GM18868 (cell line): ENCODE measurements at regions not wholly inside any gene's neighbourhood (a gene's known extent, or its start where the extent isn't known, plus 50 kb on each side); places are given as distances from the start of the nearest gene placed in this dataset.

Source experiments
- ATAC-seq: cut with Tn5 transposase; IDR thresholded peaks from one replicate; pipeline ENCODE4 v1.9.1; 2021; ENCODE audit warnings: mild to moderate bottlenecking, moderate library complexity; ENCODE audit not compliant: unreplicated experiment

DNA sequence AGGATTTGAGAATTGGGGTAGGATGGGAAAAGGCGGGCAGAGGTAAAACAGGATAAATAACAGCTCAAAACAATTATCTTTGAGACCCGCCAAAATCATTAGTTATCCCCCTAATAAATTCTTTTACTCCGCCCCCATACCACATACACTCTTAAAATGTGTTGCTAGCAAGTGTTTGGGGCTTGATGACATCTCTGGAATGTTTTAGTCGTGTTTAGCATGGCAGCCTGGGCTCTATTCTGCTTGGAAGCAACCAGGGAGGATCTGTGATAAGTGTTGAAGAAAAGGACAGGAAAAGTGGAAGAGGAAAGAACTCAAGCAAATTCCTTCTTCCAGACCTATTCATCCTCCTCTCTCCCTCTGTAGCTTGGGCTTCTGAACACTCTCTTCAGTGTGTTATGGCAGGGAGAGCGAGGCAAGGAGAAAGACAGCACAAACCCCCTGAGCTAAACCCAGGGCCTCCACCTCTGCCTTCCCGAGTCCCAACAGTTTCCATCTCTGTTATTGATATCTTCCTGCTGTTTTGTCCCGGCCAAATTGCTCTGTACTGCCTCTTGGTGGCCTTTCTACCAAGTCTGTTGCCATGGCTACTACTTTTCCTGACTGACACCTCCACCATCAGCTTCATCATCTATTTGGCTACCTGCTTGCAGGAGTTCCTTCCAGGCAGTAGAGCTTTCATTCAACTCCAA is 135.8 kb downstream of the RPL22L1 start:
- no peak for ATAC-seq

- ATAC-seq, result no peak
These were observed 137.2 kb downstream of the RPL22L1 start for GRCh38 chr3:170732660-170733245.

DNA sequence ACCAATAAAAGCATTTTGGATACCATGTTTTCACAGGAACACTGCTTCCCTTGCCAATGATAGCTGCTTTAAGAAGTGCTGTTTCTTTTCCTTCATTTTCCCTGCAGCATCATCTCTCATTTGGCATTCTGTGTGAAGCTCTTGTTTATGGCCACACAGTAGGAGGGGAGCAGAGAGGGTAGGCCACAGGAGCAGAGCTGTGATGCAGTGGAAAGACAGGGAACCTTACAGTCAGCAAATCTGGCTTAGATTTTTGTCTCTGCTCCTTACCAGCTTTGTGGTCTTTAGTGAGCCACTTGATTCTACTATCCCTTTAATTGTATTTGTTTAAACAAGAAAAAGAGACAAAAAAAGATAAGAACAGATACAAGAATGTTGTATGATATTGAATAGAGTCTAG is 138.7 kb downstream of the RPL22L1 start:
- ATAC-seq, result no peak

- ATAC-seq, result no peak
These were observed 139.8 kb downstream of the RPL22L1 start for GRCh38 chr3:170730071-170730812.

DNA sequence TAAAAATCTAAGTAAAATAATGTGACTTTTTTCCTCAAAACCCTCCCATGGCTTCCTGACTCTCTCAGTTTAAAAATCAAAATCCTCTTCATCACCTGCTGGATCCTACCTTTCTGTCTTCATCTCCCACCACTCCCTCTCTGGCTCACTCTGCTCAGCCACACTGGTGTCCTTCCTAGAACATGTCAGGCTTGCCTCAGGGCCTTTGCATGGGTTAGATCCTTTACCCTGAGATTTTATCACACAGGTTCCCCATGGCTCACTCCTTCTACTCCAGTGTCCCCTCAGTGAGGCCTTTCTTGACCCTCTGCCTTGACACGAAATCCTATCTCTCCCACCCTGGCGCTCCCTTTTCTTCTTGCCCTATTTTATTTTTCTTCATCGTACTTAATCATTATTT is 141.8 kb downstream of the RPL22L1 start:
- no peak for ATAC-seq

DNA sequence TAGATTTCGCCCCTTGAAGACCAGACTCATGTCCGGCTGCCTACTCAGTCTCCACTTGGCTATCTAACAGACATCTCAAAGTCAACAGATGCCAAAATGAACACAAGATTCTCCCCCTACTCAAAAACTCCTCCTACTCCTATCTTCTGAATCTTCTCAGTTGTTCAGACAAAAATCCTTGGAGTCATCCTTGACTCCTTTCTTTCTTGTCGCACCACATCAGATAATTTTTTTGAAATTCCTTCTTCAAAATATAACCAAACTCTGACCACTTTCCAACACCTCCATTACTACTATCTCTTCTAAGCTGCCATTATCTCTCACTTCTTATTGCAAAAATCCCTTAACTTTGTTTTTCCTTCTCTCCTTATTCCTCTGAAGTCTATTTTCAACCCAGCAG is 141.9 kb upstream of the SLC7A14 start:
- ATAC-seq, result no peak

- no peak for ATAC-seq
These were observed 141.2 kb upstream of the SLC7A14 start for GRCh38 chr3:170726976-170727661.

GRCh38 chr3:170725285-170725731 is 139.4 kb upstream of the SLC7A14 start:
- no peak for ATAC-seq

- ATAC-seq, result no peak
These were observed 138.9 kb upstream of the SLC7A14 start for GRCh38 chr3:170724599-170725280.

DNA sequence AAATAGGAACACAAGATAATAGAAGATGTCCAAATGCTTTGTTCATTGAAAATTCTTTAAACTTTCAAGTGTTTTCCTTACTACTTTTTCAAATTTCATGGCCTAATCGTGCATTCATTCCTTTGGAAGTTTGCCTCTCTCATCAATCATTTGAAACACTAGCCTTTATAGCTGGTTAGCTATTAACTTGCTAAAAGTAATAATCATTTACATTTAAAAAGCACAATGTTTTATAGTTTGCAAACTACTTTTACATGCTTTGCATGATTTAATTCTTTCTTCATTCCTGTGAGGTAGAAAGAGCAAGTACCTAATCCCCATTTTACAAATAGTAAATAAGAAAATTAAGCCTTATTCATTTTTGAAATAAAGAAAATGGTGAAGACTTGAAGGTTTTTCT is 137.4 kb upstream of the SLC7A14 start:
- ATAC-seq, result no peak

- ATAC-seq, result no peak
These were observed 135.7 kb upstream of the SLC7A14 start for GRCh38 chr3:170721563-170721962.

DNA sequence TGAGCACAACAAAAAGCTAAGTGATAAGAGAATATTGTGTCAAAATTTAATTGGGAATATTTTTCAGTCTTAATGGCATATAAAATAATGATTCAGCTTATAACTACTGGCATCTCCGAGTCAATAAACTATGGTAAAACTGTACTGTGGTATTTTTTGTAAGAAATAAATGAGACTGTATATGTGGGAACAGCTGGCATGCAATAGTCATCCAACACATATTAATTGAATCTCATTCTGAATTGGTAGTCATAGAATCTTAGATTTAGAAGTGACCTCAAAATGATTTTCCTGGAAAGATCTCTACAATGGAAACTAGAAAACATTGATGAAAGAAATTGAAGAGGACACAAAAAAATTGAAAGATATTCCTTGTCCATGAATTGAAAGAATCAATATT is 133.4 kb upstream of the SLC7A14 start:
- ATAC-seq, result no peak

- ATAC-seq, result no peak
These were observed 133.0 kb upstream of the SLC7A14 start for GRCh38 chr3:170718848-170719247.

DNA sequence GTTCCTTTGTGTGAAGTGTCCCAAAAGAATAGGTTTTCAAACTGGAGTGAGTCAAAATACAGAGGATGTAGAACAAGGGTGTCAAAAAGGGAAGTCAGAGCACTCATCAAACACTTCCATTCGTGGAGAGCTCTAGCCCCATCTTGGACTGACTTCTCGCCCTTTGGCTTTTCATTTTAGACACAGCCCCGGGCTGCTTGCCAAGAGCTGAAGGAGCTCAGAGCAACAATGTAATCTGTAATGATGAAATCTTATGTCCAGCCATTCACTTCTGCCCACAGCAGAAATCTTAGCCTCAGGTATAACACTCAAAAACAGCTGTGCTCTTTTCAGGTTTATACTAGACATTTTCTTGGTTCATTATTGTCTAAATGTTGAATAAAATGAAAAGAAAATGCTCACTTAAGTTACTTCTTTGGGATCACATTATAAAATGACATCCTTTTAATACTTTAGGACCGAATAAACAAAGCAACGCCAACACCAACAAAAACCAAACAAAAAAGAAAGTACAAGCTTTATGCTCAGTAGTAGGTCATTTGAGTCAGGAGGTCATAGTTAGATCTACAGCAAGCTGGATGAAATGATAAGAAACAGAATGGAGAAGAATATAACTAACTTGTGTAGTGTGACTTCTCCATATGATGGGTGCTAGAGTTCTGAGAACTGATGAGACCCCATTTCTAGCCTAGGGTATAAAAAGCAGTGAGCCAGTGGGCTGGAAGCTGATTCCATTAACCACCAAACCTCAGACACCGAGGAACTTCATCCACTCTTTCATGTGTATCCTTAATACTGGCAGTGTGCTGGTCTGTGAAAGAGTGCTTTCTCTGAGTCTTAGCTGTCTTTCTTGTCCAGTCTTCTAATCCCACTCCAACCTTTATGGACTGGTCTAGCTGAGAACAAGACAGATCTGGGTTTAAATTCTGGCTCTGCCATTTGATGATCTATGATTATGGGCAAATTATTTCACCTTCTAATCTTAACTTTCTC is 131.8 kb upstream of the SLC7A14 start:
- no peak for ATAC-seq

- no peak for ATAC-seq
These were observed 130.4 kb upstream of the SLC7A14 start for GRCh38 chr3:170716172-170716805.

DNA sequence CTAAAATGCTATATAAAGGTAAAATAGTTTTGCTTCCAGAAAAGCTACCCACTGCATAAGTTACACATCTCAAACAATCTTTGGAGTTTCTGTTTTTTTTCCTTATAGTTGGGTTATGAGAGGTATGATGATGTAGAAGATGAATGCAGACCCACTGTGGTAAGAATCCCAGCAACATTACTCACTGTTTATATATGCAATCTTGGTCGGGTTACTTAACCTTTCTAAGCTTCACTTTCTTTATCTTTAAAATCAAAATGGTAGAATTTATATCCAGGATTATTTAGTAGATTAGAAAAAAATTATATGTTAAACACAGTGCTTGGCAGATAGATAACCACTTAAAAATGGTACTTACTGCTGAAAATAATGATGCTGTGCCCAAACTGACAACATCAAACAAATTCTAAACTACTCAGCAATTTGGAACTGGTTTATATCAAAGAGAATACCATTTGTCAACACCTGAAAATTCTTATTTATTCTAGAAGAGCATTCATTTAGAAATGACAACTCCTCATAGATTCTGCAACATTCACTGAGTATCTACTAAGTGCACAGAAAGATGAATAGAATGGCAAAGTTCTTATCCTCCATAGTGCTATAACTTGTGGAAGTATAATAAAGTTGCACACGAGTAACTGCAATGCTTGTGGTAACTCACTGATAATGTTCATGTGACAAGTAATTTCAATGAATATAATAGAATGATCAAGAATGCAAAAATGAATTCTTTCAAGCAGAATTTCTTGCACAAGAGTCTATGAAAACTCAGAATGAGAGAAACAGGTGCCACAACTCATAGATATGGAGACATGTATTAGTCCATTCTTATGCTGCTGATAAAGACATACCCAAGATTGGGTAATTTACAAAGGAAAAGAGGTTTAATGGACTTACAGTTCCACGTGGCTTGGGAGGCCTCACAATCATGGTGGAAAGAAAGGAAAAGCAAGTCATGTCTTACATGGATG is 129.0 kb upstream of the SLC7A14 start:
- no peak for ATAC-seq

- no peak for ATAC-seq
These were observed 128.2 kb upstream of the SLC7A14 start for GRCh38 chr3:170714122-170714521.

DNA sequence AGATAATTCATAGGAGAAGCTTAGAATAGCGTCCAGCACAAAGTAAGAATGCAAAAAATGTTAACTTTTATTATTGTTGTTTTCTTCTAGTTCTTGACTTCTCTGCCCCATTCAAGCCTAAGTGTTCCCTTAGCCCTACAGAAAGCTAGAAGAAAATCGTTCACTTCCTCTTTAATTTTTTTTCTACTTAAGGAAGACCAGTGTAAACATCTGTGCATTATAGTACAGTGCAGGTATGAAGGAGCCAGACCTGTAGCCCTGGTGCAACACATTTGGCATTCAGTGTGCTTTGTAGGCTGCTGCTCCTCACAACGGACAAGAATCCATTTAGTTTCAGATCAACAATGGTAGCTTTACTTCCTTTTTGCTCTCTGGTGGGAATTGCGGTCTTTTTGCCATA is 127.8 kb upstream of the SLC7A14 start:
- ATAC-seq, result no peak
